ENCODE measurements at regions not wholly inside any gene's neighbourhood (a gene's known extent, or its start where the extent isn't known, plus 50 kb on each side); places are given as distances from the start of the nearest gene placed in this dataset.

DNA sequence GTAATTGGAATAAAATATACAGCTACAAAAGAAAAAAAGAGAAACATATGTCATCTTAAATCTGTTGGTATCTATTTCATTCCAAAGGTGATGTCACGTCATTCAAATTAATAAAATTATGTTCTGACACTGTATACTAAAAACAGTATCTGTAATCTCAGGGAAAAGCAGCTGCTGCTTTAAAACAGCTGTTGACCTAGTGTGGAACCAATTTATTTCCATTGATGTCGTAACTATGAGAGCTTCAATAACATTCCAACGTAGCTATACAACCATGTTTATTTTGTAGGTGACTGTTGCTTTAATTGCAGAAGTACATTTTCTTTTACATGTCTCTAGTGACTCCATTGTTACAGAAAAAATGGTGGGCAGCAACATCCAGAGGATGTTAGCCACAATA lies 571.7 kb downstream of the RPS29 start:
- DNase-seq (ENCODE audit: low read depth) = no peak
- in situ Hi-C loops (cut with HindIII; ENCODE audit: low pct_unique_long_range_greater_than_20kb, low sequenced_read_pairs) = no loop called here

DNA sequence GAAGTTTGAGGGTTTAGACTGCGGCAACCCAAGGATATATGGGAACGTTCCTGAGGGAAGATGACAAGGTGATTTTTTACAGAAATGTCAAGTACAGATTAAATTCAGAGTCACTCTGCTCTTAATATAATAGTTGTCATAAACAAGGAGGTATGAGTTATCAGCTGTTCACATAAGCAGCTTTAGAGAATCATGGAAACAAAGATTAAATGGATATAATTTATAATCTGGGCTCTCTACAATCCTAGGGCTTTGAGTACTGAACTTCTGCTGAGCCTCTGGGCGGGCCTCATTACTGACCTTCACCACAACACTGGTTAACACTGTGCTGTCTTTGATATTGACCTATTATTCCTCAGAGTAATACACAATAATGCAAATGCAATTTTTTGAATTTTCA lies 577.8 kb downstream of the RPS29 start:
- no peak for DNase-seq (ENCODE audit: low read depth)
- in situ Hi-C loops (cut with HindIII; ENCODE audit: low pct_unique_long_range_greater_than_20kb, low sequenced_read_pairs) = no loop called here

DNA sequence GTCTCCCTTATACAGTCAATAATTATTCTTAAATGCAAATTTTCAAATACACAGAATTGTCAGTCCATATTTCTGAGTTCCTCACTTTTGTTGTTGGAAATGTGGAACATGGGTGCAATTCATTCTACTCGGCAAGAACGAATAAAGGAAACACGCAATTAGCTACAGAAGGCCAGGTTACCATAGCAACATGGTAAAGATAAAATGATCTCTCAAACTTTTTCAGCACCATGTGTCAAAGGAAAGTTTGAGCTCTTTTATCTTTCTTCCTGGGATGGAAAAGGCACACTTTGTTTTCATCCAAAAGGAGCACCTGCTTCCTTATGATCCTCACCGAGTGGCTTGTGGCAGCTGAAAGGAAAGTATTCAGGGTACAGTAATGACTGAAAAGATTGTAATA lies 595.0 kb downstream of the RPS29 start:
- in situ Hi-C loops (cut with HindIII; ENCODE audit: low pct_unique_long_range_greater_than_20kb, low sequenced_read_pairs) = no loop called here
- no peak for DNase-seq (ENCODE audit: low read depth)

DNA sequence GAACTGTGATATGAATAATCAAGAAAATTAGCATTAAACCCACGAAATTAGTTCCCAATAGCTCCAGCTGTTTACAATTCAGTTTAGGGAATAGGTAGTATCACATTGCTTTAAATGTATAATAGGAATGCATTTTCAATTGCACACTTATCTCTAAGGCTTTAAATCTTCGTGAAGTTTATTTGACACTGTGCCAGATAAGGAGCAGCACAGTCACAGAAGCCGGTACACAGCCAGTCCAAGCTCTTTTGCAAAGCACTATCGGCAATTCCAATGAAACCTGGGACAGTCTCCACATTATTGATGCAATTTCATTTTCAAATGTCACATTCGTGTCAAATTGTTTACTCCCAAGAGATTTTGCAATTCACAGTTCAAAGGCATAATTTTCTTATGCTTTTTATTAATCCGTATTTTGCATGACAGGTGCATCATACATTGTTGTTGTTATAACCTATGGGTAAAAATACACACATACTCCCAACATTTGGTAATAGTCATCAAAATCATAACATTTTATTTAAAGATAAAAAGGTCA lies 602.8 kb downstream of the RPS29 start:
- no peak for DNase-seq (ENCODE audit: low read depth)
- in situ Hi-C loops (cut with HindIII; ENCODE audit: low pct_unique_long_range_greater_than_20kb, low sequenced_read_pairs) = no loop called here

DNA sequence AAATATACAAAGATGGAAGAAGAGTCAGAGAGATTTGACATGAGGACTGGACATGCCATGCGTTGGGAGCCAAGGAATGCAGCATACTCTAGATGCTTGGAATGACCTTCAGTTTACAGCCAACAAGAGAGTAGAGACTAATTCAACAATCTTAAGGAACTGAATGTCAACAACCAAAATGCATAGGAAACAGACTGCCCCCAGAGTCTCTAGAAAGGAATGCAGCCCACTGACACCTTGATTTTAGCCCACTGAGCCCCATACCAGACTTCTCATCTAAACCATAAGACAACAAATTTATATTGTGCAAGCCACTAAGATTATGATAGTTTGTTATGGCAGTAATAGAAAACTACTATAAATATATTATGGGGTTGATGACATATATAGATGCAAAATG lies 611.2 kb downstream of the RPS29 start:
- DNase-seq (ENCODE audit: low read depth) = no peak
- in situ Hi-C loops (cut with HindIII; ENCODE audit: low pct_unique_long_range_greater_than_20kb, low sequenced_read_pairs) = no loop called here

DNA sequence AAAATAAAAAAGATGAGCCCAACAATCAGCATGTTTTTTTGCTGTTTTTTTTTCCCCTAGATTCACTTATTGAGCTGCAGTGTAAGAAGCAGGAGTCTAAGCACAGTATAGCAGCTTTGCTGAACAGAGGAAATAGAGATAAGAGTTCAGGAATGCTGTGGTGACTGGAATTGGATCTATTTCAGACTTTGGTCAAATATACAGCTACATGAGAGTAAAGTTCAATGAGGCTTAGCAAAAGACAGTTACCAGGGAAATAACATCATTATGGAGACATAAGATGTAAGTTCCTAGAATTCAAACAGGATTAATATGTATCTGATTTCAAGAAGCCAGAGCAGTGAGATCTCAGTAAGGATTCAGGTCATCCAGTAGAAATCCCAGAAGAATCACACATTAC lies 613.0 kb downstream of the RPS29 start:
- in situ Hi-C loops (cut with HindIII; ENCODE audit: low pct_unique_long_range_greater_than_20kb, low sequenced_read_pairs) = no loop called here
- no peak for DNase-seq (ENCODE audit: low read depth)

DNA sequence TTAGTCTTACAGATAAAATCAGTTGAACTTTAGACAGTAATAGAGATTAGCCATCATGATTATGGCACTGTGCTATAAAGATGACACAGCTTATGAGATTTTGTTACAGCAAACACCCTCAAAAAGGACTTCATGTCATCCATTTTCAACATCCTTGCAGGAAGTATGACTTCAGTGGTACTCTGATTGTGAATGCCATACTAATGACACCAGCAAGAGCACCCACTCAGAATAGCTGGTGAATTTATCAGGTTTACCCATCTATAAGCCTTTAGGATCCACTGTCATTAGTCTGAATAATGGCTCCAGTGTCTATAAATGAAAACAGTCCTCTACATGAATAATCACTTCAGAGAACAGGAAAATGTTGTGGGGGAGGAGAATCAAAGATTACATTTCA lies 615.2 kb downstream of the RPS29 start:
- DNase-seq (ENCODE audit: low read depth) = peak; percentile 1
- in situ Hi-C loops (cut with HindIII; ENCODE audit: low pct_unique_long_range_greater_than_20kb, low sequenced_read_pairs) = no loop called here

DNA sequence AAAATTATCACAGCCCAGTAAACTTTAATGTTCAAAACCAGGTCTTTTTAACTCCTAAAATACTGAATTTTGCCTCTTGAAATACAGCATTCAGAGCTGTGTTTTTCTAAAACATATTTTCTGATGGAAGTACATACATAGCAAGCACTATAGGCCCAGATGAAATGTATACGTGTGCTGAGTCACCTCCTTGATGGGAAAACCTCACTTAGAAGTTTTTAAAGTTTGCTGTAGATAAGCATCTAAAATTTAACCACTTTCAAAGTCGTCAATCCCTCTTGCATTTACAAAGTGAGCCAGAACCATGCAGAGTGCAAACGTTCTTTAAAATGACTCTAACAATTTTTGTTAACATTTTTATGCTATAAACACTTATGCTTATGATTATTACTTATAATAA lies 618.8 kb downstream of the RPS29 start:
- in situ Hi-C loops (cut with HindIII; ENCODE audit: low pct_unique_long_range_greater_than_20kb, low sequenced_read_pairs) = no loop called here
- no peak for DNase-seq (ENCODE audit: low read depth)

DNA sequence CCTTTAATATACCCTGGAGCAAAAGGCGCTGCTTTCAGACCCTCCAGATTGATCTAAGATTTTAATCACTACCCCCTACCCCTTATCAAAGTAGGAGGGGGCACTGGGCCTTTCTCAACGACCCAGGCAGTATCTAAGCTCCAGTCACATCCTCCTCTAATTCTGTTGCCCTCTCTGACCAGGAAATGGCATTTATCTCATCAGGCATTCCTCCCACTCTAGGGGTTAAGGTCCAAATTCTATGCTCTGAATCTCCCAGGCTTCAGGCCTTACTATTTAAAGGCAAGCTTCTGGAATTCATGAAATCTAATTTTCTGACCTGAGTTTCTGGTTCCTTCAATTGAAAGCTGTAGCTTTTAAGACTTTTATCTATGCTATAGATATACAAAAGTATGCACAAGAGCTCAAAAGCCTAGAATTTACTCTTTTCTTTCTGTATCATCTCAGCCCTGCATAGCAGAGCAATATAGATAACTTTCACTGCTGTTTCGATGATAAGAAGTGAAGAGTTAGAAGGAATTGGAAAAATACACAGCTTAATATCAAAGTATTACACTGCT lies 622.9 kb downstream of the RPS29 start:
- DNase-seq (ENCODE audit: low read depth) = no peak
- in situ Hi-C loops (cut with HindIII; ENCODE audit: low pct_unique_long_range_greater_than_20kb, low sequenced_read_pairs) = no loop called here

DNA sequence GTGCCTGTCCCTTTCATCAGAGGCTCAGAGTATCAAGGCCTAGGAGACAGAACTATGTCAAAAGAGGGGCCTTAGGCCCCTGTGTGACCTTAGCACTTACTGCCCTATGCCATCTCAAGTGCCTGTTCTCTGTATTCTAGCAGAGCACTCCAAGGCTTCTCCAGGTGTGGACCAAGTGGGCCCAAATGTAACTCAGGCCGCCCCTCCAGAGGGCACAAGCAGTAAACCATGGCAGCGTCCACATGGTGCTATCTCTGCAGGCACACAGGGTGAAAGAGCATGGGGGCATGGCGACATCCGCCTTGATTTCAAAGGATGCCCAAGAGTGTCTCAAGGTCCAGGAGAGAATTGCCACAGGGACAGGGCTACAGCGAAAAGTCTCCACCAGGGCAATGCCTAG lies 628.7 kb downstream of the RPS29 start:
- in situ Hi-C loops (cut with HindIII; ENCODE audit: low pct_unique_long_range_greater_than_20kb, low sequenced_read_pairs) = no loop called here
- no peak for DNase-seq (ENCODE audit: low read depth)

DNA sequence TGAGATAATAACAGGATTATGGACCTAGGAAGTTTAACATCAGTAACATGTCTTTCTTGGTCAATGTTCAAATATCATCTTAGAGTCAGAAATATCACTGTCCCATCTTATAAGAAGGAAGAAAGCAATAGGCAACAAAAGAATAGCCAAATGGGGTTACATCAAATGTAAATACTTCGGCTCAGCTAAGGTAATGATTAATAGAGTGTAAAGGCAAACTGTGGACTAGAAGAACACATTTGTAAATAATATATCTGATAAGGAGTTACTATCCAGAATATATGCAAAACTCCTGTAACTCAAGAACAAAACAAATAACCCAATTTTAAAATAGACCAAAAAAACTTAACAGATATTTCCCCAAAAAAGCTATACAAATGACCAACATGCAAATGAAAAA lies 630.3 kb downstream of the RPS29 start:
- in situ Hi-C loops (cut with HindIII; ENCODE audit: low pct_unique_long_range_greater_than_20kb, low sequenced_read_pairs) = no loop called here
- no peak for DNase-seq (ENCODE audit: low read depth)

DNA sequence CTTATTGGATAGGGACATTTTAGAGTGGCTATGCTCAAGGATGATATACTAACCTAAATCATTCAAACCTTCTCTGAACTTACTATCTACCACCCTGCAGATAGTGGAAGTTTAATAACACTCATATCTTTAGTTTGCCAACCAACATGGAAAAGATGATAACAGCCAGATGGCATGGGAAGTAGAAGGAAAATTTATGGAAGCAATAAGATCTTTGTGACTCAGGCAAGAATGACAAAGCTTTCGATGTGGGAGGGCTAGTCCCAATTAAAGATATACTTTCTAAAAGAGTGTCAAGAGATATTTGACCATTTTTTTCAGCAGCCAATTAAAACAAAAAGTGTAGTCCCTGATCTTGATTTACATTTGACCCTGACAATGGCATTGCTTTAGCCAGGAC lies 631.7 kb downstream of the RPS29 start:
- in situ Hi-C loops (cut with HindIII; ENCODE audit: low pct_unique_long_range_greater_than_20kb, low sequenced_read_pairs) = no loop called here
- no peak for DNase-seq (ENCODE audit: low read depth)

DNA sequence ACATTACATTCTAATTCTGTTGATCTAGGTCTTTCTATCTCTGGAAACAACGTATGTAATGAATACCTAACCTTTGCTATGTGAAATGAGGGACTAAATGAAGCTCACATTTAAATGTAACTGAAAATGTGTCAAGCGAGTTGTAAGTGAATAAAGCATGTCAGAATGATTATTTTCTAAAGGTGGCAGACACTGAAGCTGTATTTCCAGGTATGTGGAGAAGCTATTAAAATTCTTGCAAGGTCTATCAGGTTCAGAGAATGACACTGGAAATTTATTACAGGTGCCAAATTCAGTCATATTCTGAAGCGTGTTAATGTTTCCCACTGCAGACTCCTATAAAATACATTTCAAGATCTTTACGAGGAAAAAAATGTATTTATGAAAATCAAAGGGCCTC lies 641.4 kb downstream of the RPS29 start:
- in situ Hi-C loops (cut with HindIII; ENCODE audit: low pct_unique_long_range_greater_than_20kb, low sequenced_read_pairs) = no loop called here
- no peak for DNase-seq (ENCODE audit: low read depth)

DNA sequence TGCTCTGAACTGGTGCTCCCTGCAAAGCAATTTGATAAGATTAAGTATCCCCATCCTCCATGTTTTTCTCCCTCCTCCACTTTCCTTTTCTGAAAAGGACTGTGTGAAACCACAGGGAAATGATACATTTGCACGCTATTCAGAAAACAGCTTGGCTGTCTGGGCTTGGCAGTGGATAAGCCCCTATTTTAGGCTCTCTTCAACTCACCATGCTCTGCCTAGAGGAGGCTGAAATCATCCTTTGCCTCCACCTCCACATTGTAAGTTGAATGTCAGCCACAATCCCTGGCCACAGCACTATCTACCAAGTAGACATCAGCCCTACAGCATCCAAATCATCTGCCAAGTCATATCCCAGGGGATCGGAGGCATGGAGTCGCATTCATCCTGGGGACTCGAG lies 642.3 kb downstream of the RPS29 start:
- DNase-seq (ENCODE audit: low read depth) = no peak
- in situ Hi-C loops (cut with HindIII; ENCODE audit: low pct_unique_long_range_greater_than_20kb, low sequenced_read_pairs) = no loop called here

DNA sequence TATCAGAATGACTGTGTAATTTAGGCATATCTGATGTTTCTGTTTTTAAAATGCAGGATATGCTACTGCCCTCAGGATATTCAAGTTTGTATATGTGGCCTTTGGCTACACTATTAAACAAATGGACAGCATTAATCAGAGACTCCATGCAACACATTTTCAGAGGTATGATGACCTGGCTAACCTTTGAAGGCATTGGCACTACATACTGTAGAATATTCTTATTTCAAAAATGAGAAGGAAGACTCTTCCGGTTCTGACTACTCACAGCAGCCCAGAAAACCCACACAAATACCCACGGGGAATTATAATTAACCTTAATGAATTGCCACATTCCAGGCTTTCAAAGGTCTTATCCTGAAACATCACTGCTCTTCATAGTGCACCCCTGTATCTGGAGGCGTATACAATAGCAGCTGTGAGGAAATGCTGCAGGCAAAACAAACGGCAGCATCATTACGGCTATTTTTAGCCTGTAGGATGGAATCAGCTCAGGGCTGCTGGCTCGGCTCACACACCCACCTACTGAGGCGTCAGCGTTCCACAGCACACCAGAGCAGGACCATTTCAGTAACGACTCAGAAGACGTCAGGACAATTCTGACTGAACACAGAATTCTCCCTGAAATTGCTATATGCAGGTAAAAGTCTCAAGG lies 648.5 kb downstream of the RPS29 start:
- DNase-seq (ENCODE audit: low read depth) = no peak
- in situ Hi-C loops (cut with HindIII; ENCODE audit: low pct_unique_long_range_greater_than_20kb, low sequenced_read_pairs) = no loop called here

DNA sequence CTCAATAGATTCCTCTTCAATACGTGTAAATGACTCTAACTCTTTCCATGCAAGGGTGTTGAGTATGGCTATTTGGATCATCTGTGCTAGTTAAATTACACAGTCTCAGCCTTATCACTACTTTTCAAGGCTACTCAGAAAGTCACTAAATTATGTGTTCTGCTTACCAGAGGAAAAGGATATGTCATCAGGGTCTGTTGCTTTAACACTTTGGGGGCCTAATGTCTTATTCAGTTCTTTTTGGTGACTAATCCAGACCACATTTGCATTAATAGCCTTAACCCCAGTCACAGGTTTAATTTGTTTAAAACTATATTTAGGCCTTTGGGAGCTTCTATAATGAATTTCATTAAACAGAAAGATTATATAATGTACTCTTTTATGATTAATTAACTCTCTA lies 649.3 kb downstream of the RPS29 start:
- no peak for DNase-seq (ENCODE audit: low read depth)
- in situ Hi-C loops (cut with HindIII; ENCODE audit: low pct_unique_long_range_greater_than_20kb, low sequenced_read_pairs) = no loop called here

DNA sequence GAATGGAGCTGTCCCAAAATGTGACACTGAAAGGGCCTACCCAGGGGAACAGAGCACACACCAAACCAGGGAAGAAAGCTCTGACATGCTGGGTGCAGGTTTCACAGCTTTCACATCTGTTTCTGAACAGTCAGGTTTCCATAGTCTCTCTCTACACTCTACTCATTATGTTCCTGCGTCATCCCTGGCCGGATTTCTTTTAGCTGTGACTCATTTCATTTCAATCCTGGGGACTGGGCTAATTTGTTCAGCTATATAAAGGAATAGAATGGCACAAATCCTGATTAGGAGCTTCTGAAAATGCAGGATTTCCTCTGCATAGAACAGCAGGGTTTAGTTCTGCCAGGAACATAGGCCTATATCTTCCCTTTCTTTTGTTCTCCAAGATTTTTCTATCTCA lies 649.8 kb downstream of the RPS29 start:
- DNase-seq (ENCODE audit: low read depth) = no peak
- in situ Hi-C loops (cut with HindIII; ENCODE audit: low pct_unique_long_range_greater_than_20kb, low sequenced_read_pairs) = no loop called here

DNA sequence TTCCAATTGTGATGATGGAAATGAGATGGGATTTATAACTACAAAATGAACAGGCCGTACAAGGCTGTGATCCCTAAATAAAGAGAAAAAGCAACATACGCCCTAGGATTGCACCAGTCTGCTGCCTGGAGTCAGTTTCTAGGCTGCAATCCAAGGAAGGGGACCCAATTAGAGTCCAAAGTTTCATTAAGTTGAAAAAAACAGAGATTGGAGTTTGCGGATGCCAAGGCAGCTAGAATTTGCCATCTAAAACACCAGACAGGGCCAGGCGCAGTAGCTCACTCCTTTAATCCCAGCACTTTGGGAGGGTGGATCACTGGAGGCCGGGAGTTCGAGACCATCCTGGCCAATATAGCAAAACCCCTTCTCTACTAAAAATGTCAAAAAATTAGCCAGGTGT lies 661.0 kb downstream of the RPS29 start:
- DNase-seq (ENCODE audit: low read depth) = no peak
- in situ Hi-C loops (cut with HindIII; ENCODE audit: low pct_unique_long_range_greater_than_20kb, low sequenced_read_pairs) = no loop called here

DNA sequence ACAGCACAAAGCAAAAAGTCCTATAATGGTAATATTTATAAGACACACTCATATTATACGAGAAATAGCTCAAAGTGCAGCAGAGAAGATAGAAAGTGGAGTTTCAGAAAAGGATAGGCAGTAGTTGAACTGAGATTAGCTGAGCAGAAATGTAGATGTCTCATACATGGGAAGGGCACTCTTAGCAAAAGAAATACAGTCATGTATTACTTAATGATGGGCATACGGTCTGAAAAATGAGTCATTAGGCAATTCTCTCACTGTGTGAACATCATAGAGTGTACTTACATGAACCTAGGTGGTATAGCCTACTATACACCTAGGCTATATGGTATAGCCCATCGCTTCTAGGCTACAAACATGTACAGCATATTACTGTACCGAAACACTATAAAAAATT lies 671.3 kb downstream of the RPS29 start:
- in situ Hi-C loops (cut with HindIII; ENCODE audit: low pct_unique_long_range_greater_than_20kb, low sequenced_read_pairs) = no loop called here
- DNase-seq (ENCODE audit: low read depth) = peak; percentile 18

DNA sequence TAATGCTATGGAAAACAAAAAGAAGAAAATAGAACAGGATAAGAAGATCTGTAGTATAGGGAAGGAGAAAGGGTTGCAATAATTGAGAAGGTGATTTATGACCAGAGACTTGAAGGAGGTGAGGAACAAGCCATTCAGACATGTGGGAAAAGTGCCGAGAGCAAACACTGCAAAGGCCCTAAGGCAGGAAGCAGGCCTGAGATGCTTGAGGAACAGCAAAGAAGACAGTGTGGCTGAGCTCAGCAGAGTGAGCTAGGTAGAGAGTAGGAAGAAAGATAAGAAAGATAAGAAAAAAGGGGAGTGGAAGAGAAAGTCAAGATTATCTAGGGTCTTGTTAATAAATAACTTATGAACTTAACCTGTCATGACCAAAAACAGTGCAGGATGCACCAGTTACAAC lies 671.8 kb downstream of the RPS29 start:
- in situ Hi-C loops (cut with HindIII; ENCODE audit: low pct_unique_long_range_greater_than_20kb, low sequenced_read_pairs) = no loop called here
- peak; percentile 22 for DNase-seq (ENCODE audit: low read depth)
